ENCODE measurements at regions not wholly inside any gene's neighbourhood (a gene's known extent, or its start where the extent isn't known, plus 50 kb on each side); places are given as distances from the start of the nearest gene placed in this dataset.

DNA sequence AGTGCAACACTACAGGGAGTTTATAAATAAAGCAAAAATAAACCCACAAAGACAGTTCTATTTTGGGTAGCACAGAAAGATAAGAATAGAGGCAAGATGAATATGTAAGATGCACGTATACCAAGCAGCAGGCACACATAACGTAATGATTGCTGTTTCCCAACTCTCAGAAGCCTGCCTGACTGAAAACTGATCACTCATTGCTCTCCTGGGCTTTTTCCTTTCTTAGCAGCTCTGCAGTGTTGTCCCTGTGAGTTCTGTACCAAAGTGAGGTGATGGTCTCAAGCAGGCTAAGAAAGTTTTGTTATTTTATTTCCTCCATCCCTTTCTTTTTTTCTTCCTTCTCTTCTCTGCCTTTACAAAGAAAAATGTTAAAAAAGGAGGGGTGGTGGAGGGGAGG is 522.0 kb upstream of the MAN1A1 start:
- TF ChIP-seq, protein P1, sequence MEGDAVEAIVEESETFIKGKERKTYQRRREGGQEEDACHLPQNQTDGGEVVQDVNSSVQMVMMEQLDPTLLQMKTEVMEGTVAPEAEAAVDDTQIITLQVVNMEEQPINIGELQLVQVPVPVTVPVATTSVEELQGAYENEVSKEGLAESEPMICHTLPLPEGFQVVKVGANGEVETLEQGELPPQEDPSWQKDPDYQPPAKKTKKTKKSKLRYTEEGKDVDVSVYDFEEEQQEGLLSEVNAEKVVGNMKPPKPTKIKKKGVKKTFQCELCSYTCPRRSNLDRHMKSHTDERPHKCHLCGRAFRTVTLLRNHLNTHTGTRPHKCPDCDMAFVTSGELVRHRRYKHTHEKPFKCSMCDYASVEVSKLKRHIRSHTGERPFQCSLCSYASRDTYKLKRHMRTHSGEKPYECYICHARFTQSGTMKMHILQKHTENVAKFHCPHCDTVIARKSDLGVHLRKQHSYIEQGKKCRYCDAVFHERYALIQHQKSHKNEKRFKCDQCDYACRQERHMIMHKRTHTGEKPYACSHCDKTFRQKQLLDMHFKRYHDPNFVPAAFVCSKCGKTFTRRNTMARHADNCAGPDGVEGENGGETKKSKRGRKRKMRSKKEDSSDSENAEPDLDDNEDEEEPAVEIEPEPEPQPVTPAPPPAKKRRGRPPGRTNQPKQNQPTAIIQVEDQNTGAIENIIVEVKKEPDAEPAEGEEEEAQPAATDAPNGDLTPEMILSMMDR (IDR thresholded peaks at IDR 0.05): no peak
- no peak for TF ChIP-seq EP300 (IDR thresholded peaks at IDR 0.05)

Measured in gastroesophageal sphincter (tissue), 3 donors.